Keratinocyte (primary cell): ENCODE measurements at regions not wholly inside any gene's neighbourhood (a gene's known extent, or its start where the extent isn't known, plus 50 kb on each side); places are given as distances from the start of the nearest gene placed in this dataset.

ENCODE experiments used
- DNase-seq: peaks from one replicate; pipeline ENCODE4 v3.0.0-alpha.2; 2011; ENCODE audit warnings: low read depth, missing footprints, low spot score
- FAIRE-seq: peaks from 2 replicates; lab custom pipeline; 2011; peaks lifted over from hg19 to GRCh38; lab: Jason Lieb, UNC
- H2AFZ ChIP-seq: 2 replicates; pipeline ENCODE4 v1.6.0; 2012; ENCODE audit warnings: low read length, control low read depth, inconsistent platforms; ENCODE audit not compliant: control insufficient read depth
- H3K27ac ChIP-seq: 2 replicates; pipeline ENCODE4 v1.5.1; 2011; ENCODE audit warnings: low read length; ENCODE audit not compliant: control insufficient read depth, insufficient read depth
- H3K27me3 ChIP-seq: 3 replicates; pipeline ENCODE4 v1.6.0; 2011; ENCODE audit warnings: low read length; ENCODE audit not compliant: control insufficient read depth, insufficient read depth; ENCODE audit errors: extremely low read depth
- H3K36me3 ChIP-seq, 2 experiments: 2 replicates in 1 of 2; 3 replicates in 1 of 2; pipeline ENCODE4 v1.5.1; 2011; ENCODE audit warnings: low read length in 2 of 2, mild to moderate bottlenecking in 1 of 2; ENCODE audit not compliant: control insufficient read depth in 2 of 2, insufficient read depth in 2 of 2; ENCODE audit errors: extremely low read depth in 1 of 2
- H3K4me1 ChIP-seq: 3 replicates; pipeline ENCODE4 v1.5.1; 2011; ENCODE audit warnings: low read length; ENCODE audit not compliant: control insufficient read depth, insufficient read depth; ENCODE audit errors: extremely low read depth
- H3K4me2 ChIP-seq: 3 replicates; pipeline ENCODE4 v1.6.0; 2011; ENCODE audit warnings: low read depth, low read length; ENCODE audit not compliant: control insufficient read depth, insufficient read depth; ENCODE audit errors: extremely low read depth
- H3K4me3 ChIP-seq, 3 experiments: fragments of 200-600 bp in 1 of 3; sonication (generic) in 1 of 3; 2 replicates in 2 of 3; 3 replicates in 1 of 3; pipeline ENCODE4 v1.5.1; 2011 to 2016; ENCODE audit warnings: low read length in 3 of 3, mild to moderate bottlenecking in 3 of 3, control low read depth in 2 of 3, inconsistent platforms in 1 of 3, low read depth in 1 of 3, mixed read lengths in 1 of 3, mixed run types in 1 of 3, moderate library complexity in 1 of 3; ENCODE audit not compliant: control insufficient read depth in 2 of 3, insufficient read depth in 2 of 3; ENCODE audit errors: extremely low read depth in 1 of 3
- H3K79me2 ChIP-seq: 2 replicates; pipeline ENCODE4 v1.6.0; 2012; ENCODE audit warnings: low read length; ENCODE audit not compliant: control insufficient read depth, insufficient read depth
- H3K9ac ChIP-seq: 3 replicates; pipeline ENCODE4 v1.6.0; 2011; ENCODE audit warnings: low read length; ENCODE audit not compliant: control insufficient read depth, insufficient read depth; ENCODE audit errors: extremely low read depth
- H3K9me1 ChIP-seq: 3 replicates; pipeline ENCODE4 v1.6.0; 2011; ENCODE audit warnings: low read length; ENCODE audit not compliant: control insufficient read depth, insufficient read depth; ENCODE audit errors: extremely low read depth
- H3K9me3 ChIP-seq: 2 replicates; pipeline ENCODE4 v1.5.1; 2012; ENCODE audit warnings: low read depth, low read length; ENCODE audit not compliant: control insufficient read depth
- H4K20me1 ChIP-seq: 3 replicates; pipeline ENCODE4 v1.6.0; 2011; ENCODE audit warnings: low read length; ENCODE audit not compliant: control insufficient read depth, insufficient read depth; ENCODE audit errors: extremely low read depth
- EZH2 ChIP-seq: IDR thresholded peaks from one replicate; pipeline ENCODE4 v1.6.1; 2012; ENCODE audit warnings: inconsistent platforms, mild to moderate bottlenecking, low read length, moderate library complexity
- dilution Hi-C: fragments of 300-500 bp; cut with MboI; formaldehyde crosslinking; loops from one replicate; pipeline ENCODE4 v1.7.0; 2020; ENCODE audit warnings: low sequenced_read_pairs; ENCODE audit not compliant: extremely low pct_ligation_motif_present
- TF ChIP-seq, protein P1 (sequence below), 3 experiments: IDR thresholded peaks in 1 of 3; conservative IDR thresholded peaks in 1 of 3; optimal IDR thresholded peaks in 1 of 3; 2 replicates in 2 of 3; 3 replicates in 1 of 3; pipeline versions ENCODE3 to v1.5.1; 2011; ENCODE audit warnings: low read length in 3 of 3, mild to moderate bottlenecking in 3 of 3, moderate library complexity in 2 of 3, control low read depth in 1 of 3, inconsistent platforms in 1 of 3; ENCODE audit not compliant: insufficient read depth in 2 of 3; ENCODE audit errors: extremely low read depth in 1 of 3

DNA sequence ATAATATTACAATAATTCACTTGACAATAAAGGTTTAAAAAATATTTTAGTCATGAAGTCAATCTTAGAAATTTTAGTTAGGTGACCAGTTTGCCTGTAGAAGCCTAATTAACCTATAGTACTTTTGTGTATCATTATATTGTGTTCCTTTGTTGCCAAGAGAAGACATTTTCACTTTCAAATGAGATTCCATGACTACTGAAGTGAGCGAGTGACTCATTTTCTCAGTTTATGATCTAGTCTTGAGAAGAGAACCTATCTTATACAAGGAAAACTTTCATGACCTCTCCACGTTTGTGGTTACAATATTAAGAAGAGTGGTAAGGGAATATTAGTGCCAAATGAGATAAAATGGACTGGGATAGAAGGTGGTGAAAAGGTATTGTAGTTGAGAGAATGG, 423.9 kb upstream of the CHORDC1 start:
- Histone ChIP-seq H3K9me1 (no peaks in the 10 kb centered on the region), H3K79me2 (no peaks in the 10 kb centered on the region), H3K27ac (no peak overlapping the region), H3K9ac (no peak overlapping the region), H3K36me3 (no peaks in the 10 kb centered on the region), H3K27me3 (no peaks in the 10 kb centered on the region), H3K9me3 (no peaks in the 10 kb centered on the region), H4K20me1 (no peaks in the 10 kb centered on the region), H3K4me3 (no peak overlapping the region), H3K4me1 (no peaks in the 10 kb centered on the region), H2AFZ (no peak overlapping the region), H3K4me2 (no peak overlapping the region)
- TF ChIP-seq, protein P1, sequence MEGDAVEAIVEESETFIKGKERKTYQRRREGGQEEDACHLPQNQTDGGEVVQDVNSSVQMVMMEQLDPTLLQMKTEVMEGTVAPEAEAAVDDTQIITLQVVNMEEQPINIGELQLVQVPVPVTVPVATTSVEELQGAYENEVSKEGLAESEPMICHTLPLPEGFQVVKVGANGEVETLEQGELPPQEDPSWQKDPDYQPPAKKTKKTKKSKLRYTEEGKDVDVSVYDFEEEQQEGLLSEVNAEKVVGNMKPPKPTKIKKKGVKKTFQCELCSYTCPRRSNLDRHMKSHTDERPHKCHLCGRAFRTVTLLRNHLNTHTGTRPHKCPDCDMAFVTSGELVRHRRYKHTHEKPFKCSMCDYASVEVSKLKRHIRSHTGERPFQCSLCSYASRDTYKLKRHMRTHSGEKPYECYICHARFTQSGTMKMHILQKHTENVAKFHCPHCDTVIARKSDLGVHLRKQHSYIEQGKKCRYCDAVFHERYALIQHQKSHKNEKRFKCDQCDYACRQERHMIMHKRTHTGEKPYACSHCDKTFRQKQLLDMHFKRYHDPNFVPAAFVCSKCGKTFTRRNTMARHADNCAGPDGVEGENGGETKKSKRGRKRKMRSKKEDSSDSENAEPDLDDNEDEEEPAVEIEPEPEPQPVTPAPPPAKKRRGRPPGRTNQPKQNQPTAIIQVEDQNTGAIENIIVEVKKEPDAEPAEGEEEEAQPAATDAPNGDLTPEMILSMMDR (optimal IDR thresholded peaks at IDR 0.05 in 1 of 3, IDR thresholded peaks at IDR 0.05 in 1 of 3, conservative IDR thresholded peaks at IDR 0.05 in 1 of 3; ENCODE audit: extremely low read depth in 1 of 3, insufficient read depth in 2 of 3, low read length in 3 of 3): no peak
- TF ChIP-seq EZH2: no peak
- FAIRE-seq: no peak
- dilution Hi-C loops: no loop called here
- no peak for DNase-seq

DNA sequence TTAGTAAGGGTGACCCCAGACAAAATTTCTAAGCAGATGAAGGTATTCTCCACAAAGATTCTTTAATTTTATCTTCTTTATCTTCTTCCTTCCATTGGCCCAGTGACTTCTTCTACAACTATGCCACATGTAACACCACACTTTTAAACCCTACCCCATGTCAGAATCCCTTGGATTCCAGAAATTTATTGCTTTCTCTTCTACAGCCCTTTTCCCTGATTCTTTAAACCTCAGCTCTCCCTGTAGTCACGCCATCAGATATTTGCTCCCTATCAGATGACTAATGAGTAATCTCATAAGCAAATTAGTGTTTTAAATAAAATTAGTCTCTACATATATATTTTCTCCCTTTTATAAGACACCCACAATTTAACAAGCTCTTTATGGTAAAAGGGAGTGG, 423.4 kb upstream of the CHORDC1 start:
- FAIRE-seq: no peak
- Histone ChIP-seq H3K9me3 (no peaks in the 10 kb centered on the region), H3K9ac (no peak overlapping the region)

More for the DNA sequence above, 423.4 kb upstream of the CHORDC1 start:
- H3K79me2 ChIP-seq: no peaks in the 10 kb centered on the region
- DNase-seq: no peak
- H3K36me3 ChIP-seq: no peaks in the 10 kb centered on the region
- H3K27ac ChIP-seq: no peak overlapping the region
- dilution Hi-C loops: no loop called here
- H4K20me1 ChIP-seq: no peaks in the 10 kb centered on the region
- no peak overlapping the region for H3K4me3 ChIP-seq
- H3K4me2 ChIP-seq: no peak overlapping the region
- no peak overlapping the region for H2AFZ ChIP-seq
- TF ChIP-seq, protein P1 (optimal IDR thresholded peaks at IDR 0.05 in 1 of 3, IDR thresholded peaks at IDR 0.05 in 1 of 3, conservative IDR thresholded peaks at IDR 0.05 in 1 of 3; ENCODE audit: extremely low read depth in 1 of 3, insufficient read depth in 2 of 3, low read length in 3 of 3): no peak
- TF ChIP-seq EZH2: no peak
- no peaks in the 10 kb centered on the region for H3K27me3 ChIP-seq
- no peaks in the 10 kb centered on the region for H3K4me1 ChIP-seq
- H3K9me1 ChIP-seq: no peaks in the 10 kb centered on the region
